Inferior parietal cortex (tissue), 1 donor: ENCODE measurements at regions not wholly inside any gene's neighbourhood (a gene's known extent, or its start where the extent isn't known, plus 50 kb on each side); places are given as distances from the start of the nearest gene placed in this dataset.

Experiments used
- DNase-seq: peaks from one replicate; pipeline ENCODE4 v3.0.0-alpha.2; 2016; ENCODE audit errors: extremely low spot score

GRCh38 chr15:93438310-93438709 lies 349.3 kb upstream of the RGMA start:
- DNase-seq = no peak

- no peak for DNase-seq
These were observed 343.5 kb upstream of the RGMA start for GRCh38 chr15:93432474-93432873.

- peak; percentile 27 for DNase-seq
These were observed 339.9 kb upstream of the RGMA start for GRCh38 chr15:93428807-93429351.

GRCh38 chr15:93428150-93428549 lies 339.1 kb upstream of the RGMA start:
- no peak for DNase-seq

- DNase-seq = no peak
These were observed 335.1 kb upstream of the RGMA start for GRCh38 chr15:93424131-93424530.

- no peak for DNase-seq
These were observed 333.5 kb upstream of the RGMA start for GRCh38 chr15:93422476-93422875.

- DNase-seq = no peak
These were observed 331.5 kb upstream of the RGMA start for GRCh38 chr15:93420477-93420876.

- DNase-seq = no peak
These were observed 331.0 kb upstream of the RGMA start for GRCh38 chr15:93420050-93420452.

- DNase-seq = no peak
These were observed 329.6 kb upstream of the RGMA start for GRCh38 chr15:93418566-93418965.

GRCh38 chr15:93417631-93418030 lies 328.6 kb upstream of the RGMA start:
- DNase-seq = no peak

GRCh38 chr15:93417156-93417555 lies 328.1 kb upstream of the RGMA start:
- no peak for DNase-seq

GRCh38 chr15:93415576-93415975 lies 326.6 kb upstream of the RGMA start:
- DNase-seq = no peak

GRCh38 chr15:93414576-93415231 lies 325.7 kb upstream of the RGMA start:
- DNase-seq = no peak

- DNase-seq = no peak
These were observed 324.7 kb upstream of the RGMA start for GRCh38 chr15:93413745-93414144.

- DNase-seq = no peak
These were observed 310.1 kb upstream of the RGMA start for GRCh38 chr15:93399121-93399520.

GRCh38 chr15:93389211-93389610 lies 300.2 kb upstream of the RGMA start:
- DNase-seq = no peak

- peak; percentile 7 for DNase-seq
These were observed 295.9 kb upstream of the RGMA start for GRCh38 chr15:93384886-93385285.

GRCh38 chr15:93382200-93382820 lies 293.3 kb upstream of the RGMA start:
- no peak for DNase-seq

- DNase-seq = no peak
These were observed 289.5 kb upstream of the RGMA start for GRCh38 chr15:93378558-93378957.

GRCh38 chr15:93372865-93373223 lies 283.8 kb upstream of the RGMA start:
- no peak for DNase-seq

- no peak for DNase-seq
These were observed 283.3 kb upstream of the RGMA start for GRCh38 chr15:93372208-93372864.

GRCh38 chr15:93366387-93367100 lies 277.5 kb upstream of the RGMA start:
- no peak for DNase-seq
